ENCODE measurements at regions not wholly inside any gene's neighbourhood (a gene's known extent, or its start where the extent isn't known, plus 50 kb on each side); places are given as distances from the start of the nearest gene placed in this dataset.

GRCh38 chr5:5632678-5633077 lies 210.2 kb downstream of the ICE1 start:
- TF ChIP-seq POLR2AphosphoS5 (IDR thresholded peaks at IDR 0.05; ENCODE audit: low read depth) (no peak), CTCF (IDR thresholded peaks at IDR 0.05; ENCODE audit: insufficient read depth, low read length) (no peak), GABPA (IDR thresholded peaks at IDR 0.05; ENCODE audit: low read depth) (no peak)

Data from HL-60 (cell line).